ENCODE measurements at regions not wholly inside any gene's neighbourhood (a gene's known extent, or its start where the extent isn't known, plus 50 kb on each side); places are given as distances from the start of the nearest gene placed in this dataset.

- no peak overlapping the region for H4K91ac ChIP-seq (ENCODE audit: insufficient read length, low read depth, low read length)
- H3K27me3 ChIP-seq (ENCODE audit: insufficient read depth, low read length) = no peaks in the 10 kb centered on the region
- no peak overlapping the region for H3K9ac ChIP-seq (ENCODE audit: extremely low read depth, insufficient read length, low read length)
- no peak overlapping the region for H3T11ph ChIP-seq (ENCODE audit: low read length)
- H3K79me2 ChIP-seq (ENCODE audit: insufficient read depth, low read length) = no peaks in the 10 kb centered on the region
- no peaks in the 10 kb centered on the region; the same call in 1 of the 2 replicates for H3K4me1 ChIP-seq (ENCODE audit: insufficient read depth, low read length)
- no peak overlapping the region for H3K27ac ChIP-seq (ENCODE audit: insufficient read length, low read depth, low read length)
- no peak overlapping the region for H3K4me3 Mint-ChIP-seq
- H3K36me3 Mint-ChIP-seq (ENCODE audit: insufficient read depth in 1 of 3, low read depth in 3 of 3) = no peaks in the 10 kb centered on the region; a peak in 1 of 7 replicates
- no peak overlapping the region for H4K5ac ChIP-seq (ENCODE audit: insufficient read length, low read depth, low read length)
- H3K14ac ChIP-seq (ENCODE audit: insufficient read depth, low read length) = no peak overlapping the region
- H2AFZ ChIP-seq (ENCODE audit: low read length) = no peak overlapping the region
- H3K27me3 Mint-ChIP-seq (ENCODE audit: low read depth) = no peaks in the 10 kb centered on the region
- no peak overlapping the region for H3K27ac Mint-ChIP-seq
- no peak overlapping the region for H2BK20ac ChIP-seq (ENCODE audit: low read depth, low read length, poor library complexity, severe bottlenecking)
- H2BK15ac ChIP-seq (ENCODE audit: low read depth, low read length) = no peak overlapping the region
- H2BK12ac ChIP-seq (ENCODE audit: insufficient read length, low read depth, low read length) = no peak overlapping the region
- no CpG with 5 or more reads among the region's 5 CpGs for WGBS (ENCODE audit: extremely low coverage, insufficient read length, low lambda C conversion rate)
- no peaks in the 10 kb centered on the region for H3K23me2 ChIP-seq (ENCODE audit: insufficient read length, low read depth, low read length, poor library complexity, severe bottlenecking)
- TF ChIP-seq CTCF (conservative IDR thresholded peaks at IDR 0.05) = no peak
- H3K23ac ChIP-seq (ENCODE audit: insufficient read length, low read depth, low read length) = no peak overlapping the region
- H3K9me3 ChIP-seq (ENCODE audit: control insufficient read depth, low read depth, low read length) = no peaks in the 10 kb centered on the region
- DNase-seq = no peak
- no peak overlapping the region for H3K4me2 ChIP-seq (ENCODE audit: insufficient read depth, insufficient read length, low read length)
- no peaks in the 10 kb centered on the region for H4K20me1 ChIP-seq (ENCODE audit: control insufficient read depth, insufficient read depth, insufficient read length)
- H3K18ac ChIP-seq (ENCODE audit: insufficient read length, low read depth, low read length) = no peak overlapping the region
- no peaks in the 10 kb centered on the region for H3K79me1 ChIP-seq (ENCODE audit: insufficient read depth, low read depth, low read length, poor library complexity, severe bottlenecking)
- H3K56ac ChIP-seq (ENCODE audit: insufficient read length, low read depth, low read length) = no peak overlapping the region
- no peak overlapping the region for H2BK120ac ChIP-seq (ENCODE audit: low read depth, low read length, poor library complexity, severe bottlenecking)
- peaks cover 17 to 20% of the 10 kb centered on the region in 2 experiments for H3K4me1 Mint-ChIP-seq
- no peaks in the 10 kb centered on the region for H3K9me3 Mint-ChIP-seq
- H4K8ac ChIP-seq (replicated peaks; ENCODE audit: insufficient read length, low read depth, low read length) = no peak overlapping the region
- no peak overlapping the region for H3K4ac ChIP-seq (ENCODE audit: low read depth, low read length)
- H2AK5ac ChIP-seq (ENCODE audit: insufficient read length, low read length) = no peak overlapping the region
- H2BK5ac ChIP-seq (ENCODE audit: insufficient read length, low read length) = no peak overlapping the region
These were observed 112.9 kb downstream of the CEP44 start for GRCh38 chr4:174396599-174397110.

Measured in H9 (cell line).